H1 (cell line): ENCODE measurements at regions not wholly inside any gene's neighbourhood (a gene's known extent, or its start where the extent isn't known, plus 50 kb on each side); places are given as distances from the start of the nearest gene placed in this dataset.

ENCODE experiments used
- CTCF ChIA-PET: fragments of 300-600 bp; sonication (Branson Sonifier 250); formaldehyde crosslinking; loops from one replicate; lab custom pipeline; 2021; ENCODE audit not compliant: partially characterized antibody; lab: Charles Lee
- POLR2A ChIA-PET: fragments of 300-600 bp; sonication (Branson Sonifier 250); formaldehyde crosslinking; loops from one replicate; lab custom pipeline; 2021; ENCODE audit warnings: inconsistent platforms; ENCODE audit not compliant: partially characterized antibody; lab: Charles Lee
- DNase-seq, 2 experiments: peaks; one replicate each; pipeline versions ENCODE4 v3.0.0 to v3.0.0-alpha.2; 2010 to 2022; ENCODE audit warnings: low spot score in 2 of 2, low read depth in 1 of 2, mixed read lengths in 1 of 2
- FAIRE-seq: peaks from 2 replicates; lab custom pipeline; 2011; peaks lifted over from hg19 to GRCh38; lab: Jason Lieb, UNC
- H2AFZ ChIP-seq: 2 replicates; pipeline ENCODE4 v1.8.1; 2012; ENCODE audit warnings: low read length, inconsistent platforms
- H2AK5ac ChIP-seq: 2 replicates; pipeline ENCODE4 v1.6.1; 2013; ENCODE audit warnings: low read depth, low read length
- H2BK120ac ChIP-seq: replicated peaks from 2 replicates; pipeline ENCODE3; 2013; ENCODE audit warnings: low read depth, low read length, inconsistent platforms
- H2BK12ac ChIP-seq: 2 replicates; pipeline ENCODE4 v1.6.1; 2013; ENCODE audit warnings: low read depth, low read length
- H2BK15ac ChIP-seq: 2 replicates; pipeline ENCODE4 v1.6.1; 2013; ENCODE audit warnings: low read length
- H2BK20ac ChIP-seq: 2 replicates; pipeline ENCODE4 v1.6.1; 2013; ENCODE audit warnings: low read length
- H2BK5ac ChIP-seq: 2 replicates; pipeline ENCODE4 v1.6.1; 2013; ENCODE audit warnings: low read depth, low read length
- H3K14ac ChIP-seq: 2 replicates; pipeline ENCODE4 v1.6.1; 2013; ENCODE audit warnings: inconsistent platforms; ENCODE audit not compliant: insufficient read length
- H3K18ac ChIP-seq: 2 replicates; pipeline ENCODE4 v1.6.1; 2013; ENCODE audit warnings: low read length; ENCODE audit errors: extremely low read depth
- H3K23ac ChIP-seq: 2 replicates; pipeline ENCODE4 v1.6.1; 2013; ENCODE audit warnings: inconsistent platforms; ENCODE audit not compliant: insufficient read length
- H3K23me2 ChIP-seq: 2 replicates; pipeline ENCODE4 v1.6.1; 2013; ENCODE audit warnings: low read depth, low read length
- H3K27ac ChIP-seq: 2 replicates; pipeline ENCODE4 v1.6.1; 2011; ENCODE audit warnings: low read depth, low read length, inconsistent platforms
- H3K27me3 ChIP-seq, 4 experiments: replicated peaks in 1 of 4; 1 replicate in 1 of 4; 2 replicates in 3 of 4; pipeline versions ENCODE4 v1.6.1 to v1.8.1; 2011 to 2013; ENCODE audit warnings: low read length in 3 of 4, mild to moderate bottlenecking in 3 of 4, inconsistent platforms in 2 of 4, mixed read lengths in 2 of 4, moderate library complexity in 1 of 4; ENCODE audit not compliant: control insufficient read depth in 3 of 4, insufficient read depth in 3 of 4; ENCODE audit errors: extremely low read depth in 1 of 4
- H3K36me3 ChIP-seq, 4 experiments: 2 replicates each; pipeline versions ENCODE4 v1.6.1 to v1.8.1; 2011 to 2013; ENCODE audit warnings: mild to moderate bottlenecking in 4 of 4, low read length in 3 of 4, moderate library complexity in 2 of 4, control low read depth in 1 of 4, inconsistent platforms in 1 of 4; ENCODE audit not compliant: insufficient read depth in 4 of 4, control insufficient read depth in 2 of 4
- H3K4ac ChIP-seq: replicated peaks from 2 replicates; pipeline ENCODE3; 2013; ENCODE audit warnings: low read length, low read depth, mixed read lengths, inconsistent platforms; ENCODE audit not compliant: insufficient read length
- H3K4me1 ChIP-seq, 4 experiments: replicated peaks in 1 of 4; 1 replicate in 1 of 4; 2 replicates in 3 of 4; pipeline versions ENCODE4 v1.6.1 to v1.8.1; 2011 to 2013; ENCODE audit warnings: low read length in 3 of 4, inconsistent platforms in 2 of 4, mixed read lengths in 1 of 4; ENCODE audit not compliant: insufficient read depth in 4 of 4, control insufficient read depth in 3 of 4
- H3K4me2 ChIP-seq, 2 experiments: 2 replicates each; pipeline versions ENCODE4 v1.6.1 to v1.8.1; 2011 to 2013; ENCODE audit warnings: low read depth in 2 of 2, low read length in 2 of 2, control low read depth in 1 of 2, inconsistent platforms in 1 of 2, mild to moderate bottlenecking in 1 of 2; ENCODE audit not compliant: insufficient read depth in 1 of 2
- H3K4me3 ChIP-seq, 4 experiments: fragments of 200-600, 300-600 bp in 1 of 4; sonication (generic), shearing (Covaris generic), sonication (Bioruptor Twin) in 1 of 4; 2 replicates each; pipeline versions ENCODE4 v1.5.1 to v1.8.1; 2011 to 2016; ENCODE audit warnings: low read length in 4 of 4, low read depth in 3 of 4, control low read depth in 2 of 4, inconsistent platforms in 2 of 4, mild to moderate bottlenecking in 2 of 4, mixed read lengths in 1 of 4, moderate library complexity in 1 of 4; ENCODE audit not compliant: insufficient read depth in 2 of 4; ENCODE audit errors: extremely low read depth in 1 of 4
- H3K56ac ChIP-seq: replicated peaks from 2 replicates; pipeline ENCODE3; 2013; ENCODE audit warnings: low read depth, mild to moderate bottlenecking, mixed read lengths, low read length, inconsistent platforms; ENCODE audit not compliant: insufficient read length
- H3K79me1 ChIP-seq: 2 replicates; pipeline ENCODE4 v1.6.1; 2013; ENCODE audit warnings: low read depth, low read length, control low read depth
- H3K79me2 ChIP-seq, 2 experiments: 2 replicates each; pipeline versions ENCODE4 v1.6.1 to v1.8.1; 2012 to 2013; ENCODE audit warnings: low read length in 2 of 2, mild to moderate bottlenecking in 2 of 2, inconsistent platforms in 1 of 2; ENCODE audit not compliant: insufficient read depth in 2 of 2, control insufficient read depth in 1 of 2
- H3K9ac ChIP-seq, 4 experiments: replicated peaks in 1 of 4; 1 replicate in 1 of 4; 2 replicates in 3 of 4; pipeline versions ENCODE4 v1.6.1 to v1.8.1; 2011 to 2013; ENCODE audit warnings: low read depth in 3 of 4, low read length in 3 of 4, control low read depth in 2 of 4, mild to moderate bottlenecking in 2 of 4, moderate library complexity in 2 of 4, inconsistent platforms in 1 of 4; ENCODE audit errors: extremely low read depth in 1 of 4
- H3K9me3 ChIP-seq, 2 experiments: 2 replicates each; pipeline versions ENCODE4 v1.6.1 to v1.8.1; 2012 to 2013; ENCODE audit warnings: mild to moderate bottlenecking in 2 of 2, moderate library complexity in 2 of 2, control low read depth in 1 of 2, inconsistent platforms in 1 of 2, low read depth in 1 of 2, low read length in 1 of 2, mixed read lengths in 1 of 2; ENCODE audit not compliant: insufficient read depth in 2 of 2
- H4K20me1 ChIP-seq, 2 experiments: replicated peaks in 1 of 2; 2 replicates each; pipeline versions ENCODE3 to v1.8.1; 2011 to 2013; ENCODE audit warnings: inconsistent platforms in 2 of 2, low read length in 2 of 2, mild to moderate bottlenecking in 1 of 2; ENCODE audit not compliant: insufficient read depth in 2 of 2, control insufficient read depth in 1 of 2
- H4K5ac ChIP-seq: 2 replicates; pipeline ENCODE4 v1.6.1; 2013; ENCODE audit warnings: low read length, low read depth, mixed read lengths, inconsistent platforms; ENCODE audit not compliant: insufficient read length
- H4K8ac ChIP-seq: 2 replicates; pipeline ENCODE4 v1.8.0; 2013; ENCODE audit warnings: mild to moderate bottlenecking, moderate library complexity, low read length, inconsistent platforms; ENCODE audit not compliant: insufficient read depth; ENCODE audit errors: extremely low read depth
- H4K91ac ChIP-seq: replicated peaks from 2 replicates; pipeline ENCODE3; 2013; ENCODE audit warnings: low read length, mixed read lengths, inconsistent platforms; ENCODE audit not compliant: insufficient read length
- CEBPB ChIP-seq: IDR thresholded peaks from 2 replicates; pipeline ENCODE4 v1.6.1; 2012; ENCODE audit warnings: low read depth, low read length
- FOSL1 ChIP-seq: IDR thresholded peaks from 2 replicates; pipeline ENCODE4 v1.6.1; 2011; ENCODE audit warnings: mild to moderate bottlenecking, low read depth, low read length, moderate library complexity; ENCODE audit not compliant: insufficient read depth
- KDM4A ChIP-seq: IDR thresholded peaks from one replicate; pipeline ENCODE4 v1.7.1; 2012; ENCODE audit warnings: low read depth, mild to moderate bottlenecking, moderate library complexity, low read length, inconsistent platforms; ENCODE audit not compliant: severe bottlenecking
- POLR2A ChIP-seq, 2 experiments: IDR thresholded peaks; 1 replicate in 1 of 2; 2 replicates in 1 of 2; pipeline ENCODE4 v1.6.1; 2011; ENCODE audit warnings: low read depth in 2 of 2, low read length in 2 of 2, mild to moderate bottlenecking in 2 of 2; ENCODE audit errors: control extremely low read depth in 1 of 2
- SIRT6 ChIP-seq: IDR thresholded peaks from one replicate; pipeline ENCODE4 v1.7.1; 2012; ENCODE audit warnings: low read length, inconsistent platforms
- SP4 ChIP-seq: IDR thresholded peaks from 2 replicates; pipeline ENCODE4 v1.6.1; 2012; ENCODE audit warnings: low read length, inconsistent platforms
- SRF ChIP-seq: IDR thresholded peaks from 2 replicates; pipeline ENCODE4 v1.6.1; 2011; ENCODE audit warnings: mild to moderate bottlenecking, low read depth, low read length, moderate library complexity
- TCF12 ChIP-seq: IDR thresholded peaks from 2 replicates; pipeline ENCODE4 v1.6.1; 2011; ENCODE audit warnings: low read depth, mild to moderate bottlenecking, low read length
- TEAD4 ChIP-seq: IDR thresholded peaks from 2 replicates; pipeline ENCODE4 v1.6.1; 2012; ENCODE audit warnings: low read depth, low read length, inconsistent platforms, mixed read lengths
- WGBS, 2 experiments: shearing (Covaris generic) in 1 of 2; methylation state at CpG; one replicate each; pipeline versions ENCODE4 v1.1.6 to v1.1.7; 2013 to 2015; ENCODE audit warnings: low lambda C conversion rate in 2 of 2, mixed read lengths in 2 of 2, inconsistent platforms in 1 of 2, low coverage in 1 of 2, missing lambda C conversion rate in 1 of 2; ENCODE audit not compliant: insufficient replicate concordance in 2 of 2, insufficient coverage in 1 of 2, insufficient read length in 1 of 2; ENCODE audit errors: extremely low coverage in 1 of 2, missing lambda C conversion rate in 1 of 2; 5-methylcytosine and 5-hydroxymethylcytosine counted together
- TF ChIP-seq, protein P1 (sequence below): IDR thresholded peaks from 2 replicates; pipeline ENCODE4 v1.6.1; 2011; ENCODE audit warnings: low read depth, mild to moderate bottlenecking, low read length; ENCODE audit not compliant: insufficient read depth
- TF ChIP-seq, protein P2 (sequence below): IDR thresholded peaks from 2 replicates; pipeline ENCODE4 v1.6.1; 2012; ENCODE audit warnings: low read length, inconsistent platforms

DNA sequence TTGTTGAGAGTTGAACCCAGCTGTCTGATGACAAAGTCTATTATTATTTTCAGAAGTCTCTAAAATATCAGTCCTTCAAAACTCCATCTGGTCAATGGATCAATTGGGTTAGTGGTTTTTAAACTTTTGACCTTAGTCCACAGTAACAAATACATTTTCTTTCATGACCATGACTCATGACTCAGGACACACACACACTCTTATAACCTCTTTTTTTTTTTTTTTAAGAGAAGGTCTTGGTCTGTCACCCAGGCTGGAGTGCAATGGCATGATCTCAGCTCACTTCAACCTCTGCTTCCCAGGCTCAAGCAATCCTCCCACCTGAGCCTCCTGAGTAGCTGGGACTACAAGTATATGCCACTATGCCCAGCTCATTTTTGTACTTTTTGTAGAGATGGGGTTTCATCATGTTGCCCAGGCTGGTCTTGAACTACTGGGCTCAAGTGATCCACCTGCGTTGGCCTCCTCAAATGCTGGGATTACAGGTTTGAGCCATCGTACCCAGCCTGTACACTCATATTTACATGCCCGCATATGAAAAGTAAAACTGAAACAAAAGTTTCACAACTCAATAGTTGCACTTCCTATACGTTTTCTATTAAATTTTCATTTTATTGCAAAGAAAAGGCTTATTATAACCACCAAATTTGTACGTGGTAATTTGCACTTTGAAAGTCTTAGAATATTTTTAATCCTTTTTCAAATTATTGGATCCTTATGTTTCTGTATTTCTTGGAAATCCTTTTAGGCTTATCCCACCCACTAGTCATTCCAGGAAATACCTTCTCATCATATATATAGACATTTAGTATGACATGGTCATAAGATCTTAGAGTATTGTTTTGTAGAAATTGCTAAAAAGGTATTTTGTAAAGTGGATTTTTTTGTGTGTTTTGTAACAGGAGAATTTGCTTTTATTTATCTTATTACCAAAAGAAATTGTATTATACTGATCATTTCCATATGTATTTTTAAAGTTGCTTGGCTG, 199.0 kb downstream of the LPIN1 start:
- H3K18ac ChIP-seq: no peak overlapping the region
- H3K23ac ChIP-seq: no peak overlapping the region
- H4K8ac ChIP-seq: no peak overlapping the region
- WGBS, 2 experiments: 52% methylated on average over 5 of the region's 5 CpGs; no CpG with 5 or more reads in 1 of the 2 experiments
- CTCF ChIA-PET: interaction anchor here (0.8 kb wide), 1 partner anchor 21 kb away, joined by 3 read pairs; no protein-coding TSS in a partner anchor
- H3K23me2 ChIP-seq: no peaks in the 10 kb centered on the region
- no peaks in the 10 kb centered on the region for H3K79me1 ChIP-seq
- POLR2A ChIA-PET: no interaction called here
- no peak overlapping the region for H3K56ac ChIP-seq
- H2BK5ac ChIP-seq: no peak overlapping the region
- H3K14ac ChIP-seq: no peak overlapping the region
- H2BK15ac ChIP-seq: no peak overlapping the region
- H3K36me3 ChIP-seq: no peaks in the 10 kb centered on the region
- no peaks in the 10 kb centered on the region for H3K4me1 ChIP-seq
- H3K9ac ChIP-seq: no peak overlapping the region
- H3K27me3 ChIP-seq: no peaks in the 10 kb centered on the region
- H2BK20ac ChIP-seq: no peak overlapping the region
- H4K20me1 ChIP-seq: no peaks in the 10 kb centered on the region
- no peak for DNase-seq
- H3K4ac ChIP-seq: no peak overlapping the region
- no peak overlapping the region for H4K91ac ChIP-seq
- H3K4me3 ChIP-seq: no peak overlapping the region
- no peak overlapping the region for H2BK12ac ChIP-seq
- H2BK120ac ChIP-seq: no peak overlapping the region
- FAIRE-seq: no peak
- H4K5ac ChIP-seq: no peak overlapping the region
- no peak overlapping the region for H3K4me2 ChIP-seq
- no peaks in the 10 kb centered on the region for H3K79me2 ChIP-seq
- H3K9me3 ChIP-seq: no peaks in the 10 kb centered on the region
- no peak overlapping the region for H2AK5ac ChIP-seq
- H3K27ac ChIP-seq: no peak overlapping the region
- H2AFZ ChIP-seq: no peak overlapping the region
- TF ChIP-seq SP4: no peak
- TF ChIP-seq SIRT6: no peak
- no peak for TF ChIP-seq SRF
- no peak for TF ChIP-seq CEBPB
- no peak for TF ChIP-seq POLR2A (IDR thresholded peaks at IDR 0.05; ENCODE audit: control extremely low read depth in 1 of 2, low read depth in 2 of 2, low read length in 2 of 2)
- TF ChIP-seq FOSL1: no peak
- TF ChIP-seq TEAD4: no peak
- TF ChIP-seq TCF12: no peak
- no peak for TF ChIP-seq KDM4A
- TF ChIP-seq, protein P1, sequence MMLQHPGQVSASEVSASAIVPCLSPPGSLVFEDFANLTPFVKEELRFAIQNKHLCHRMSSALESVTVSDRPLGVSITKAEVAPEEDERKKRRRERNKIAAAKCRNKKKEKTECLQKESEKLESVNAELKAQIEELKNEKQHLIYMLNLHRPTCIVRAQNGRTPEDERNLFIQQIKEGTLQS: no peak
- TF ChIP-seq, protein P2, sequence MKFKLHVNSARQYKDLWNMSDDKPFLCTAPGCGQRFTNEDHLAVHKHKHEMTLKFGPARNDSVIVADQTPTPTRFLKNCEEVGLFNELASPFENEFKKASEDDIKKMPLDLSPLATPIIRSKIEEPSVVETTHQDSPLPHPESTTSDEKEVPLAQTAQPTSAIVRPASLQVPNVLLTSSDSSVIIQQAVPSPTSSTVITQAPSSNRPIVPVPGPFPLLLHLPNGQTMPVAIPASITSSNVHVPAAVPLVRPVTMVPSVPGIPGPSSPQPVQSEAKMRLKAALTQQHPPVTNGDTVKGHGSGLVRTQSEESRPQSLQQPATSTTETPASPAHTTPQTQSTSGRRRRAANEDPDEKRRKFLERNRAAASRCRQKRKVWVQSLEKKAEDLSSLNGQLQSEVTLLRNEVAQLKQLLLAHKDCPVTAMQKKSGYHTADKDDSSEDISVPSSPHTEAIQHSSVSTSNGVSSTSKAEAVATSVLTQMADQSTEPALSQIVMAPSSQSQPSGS: no peak
